ENCODE measurements at regions not wholly inside any gene's neighbourhood (a gene's known extent, or its start where the extent isn't known, plus 50 kb on each side); places are given as distances from the start of the nearest gene placed in this dataset.

DNA sequence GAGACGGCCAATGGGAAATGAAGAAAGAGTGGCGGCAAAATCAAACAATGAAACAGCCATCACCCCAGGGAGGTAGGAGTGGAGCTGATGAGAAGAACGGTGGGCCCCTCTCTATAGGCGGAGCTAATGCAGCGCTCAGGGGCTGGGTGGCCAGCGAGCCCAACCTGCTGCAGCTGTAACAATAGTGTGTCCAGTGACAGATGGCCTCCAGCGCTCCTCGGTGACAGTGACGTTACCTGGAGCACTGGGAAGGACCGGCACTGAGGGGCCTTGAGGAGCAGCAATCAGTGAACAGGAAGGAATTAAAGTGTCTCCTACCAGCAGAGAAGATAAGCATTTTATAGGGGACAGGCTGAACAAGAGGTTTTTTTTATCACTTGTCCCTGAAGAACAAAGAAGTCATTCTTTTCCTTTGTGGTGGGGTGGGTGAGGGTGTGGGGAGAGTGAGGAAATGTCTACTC, 81.6 kb downstream of the FOXA2 start:
- no peaks in the 10 kb centered on the region for H3K36me3 Mint-ChIP-seq (ENCODE audit: insufficient read depth, unreplicated experiment)
- no peaks in the 10 kb centered on the region for H3K27me3 Mint-ChIP-seq (ENCODE audit: insufficient read depth, unreplicated experiment)
- ChIA-PET CTCF (interaction anchor here (0.6 to 1.6 kb wide), 2 partner anchors 10 to 171 kb away, joined by 3 to 4 read pairs; no protein-coding TSS in a partner anchor), POLR2A (no interaction called here)
- no TSS peak for BruUV-seq (replicated peaks)
- H3K27ac Mint-ChIP-seq (ENCODE audit: low read depth, unreplicated experiment): no peak overlapping the region
- no peak overlapping the region for H3K4me3 Mint-ChIP-seq (ENCODE audit: unreplicated experiment)
- H3K4me1 Mint-ChIP-seq (ENCODE audit: insufficient read depth, unreplicated experiment): no peaks in the 10 kb centered on the region
- intact Hi-C loops (cut with micrococcal nuclease): no loop called here
- TF ChIP-seq CTCF (IDR thresholded peaks at IDR 0.05; ENCODE audit: unreplicated experiment): no peak
- no peaks in the 10 kb centered on the region for H3K9me3 Mint-ChIP-seq (ENCODE audit: unreplicated experiment)
- no peak for DNase-seq (ENCODE audit: unreplicated experiment)

DNA sequence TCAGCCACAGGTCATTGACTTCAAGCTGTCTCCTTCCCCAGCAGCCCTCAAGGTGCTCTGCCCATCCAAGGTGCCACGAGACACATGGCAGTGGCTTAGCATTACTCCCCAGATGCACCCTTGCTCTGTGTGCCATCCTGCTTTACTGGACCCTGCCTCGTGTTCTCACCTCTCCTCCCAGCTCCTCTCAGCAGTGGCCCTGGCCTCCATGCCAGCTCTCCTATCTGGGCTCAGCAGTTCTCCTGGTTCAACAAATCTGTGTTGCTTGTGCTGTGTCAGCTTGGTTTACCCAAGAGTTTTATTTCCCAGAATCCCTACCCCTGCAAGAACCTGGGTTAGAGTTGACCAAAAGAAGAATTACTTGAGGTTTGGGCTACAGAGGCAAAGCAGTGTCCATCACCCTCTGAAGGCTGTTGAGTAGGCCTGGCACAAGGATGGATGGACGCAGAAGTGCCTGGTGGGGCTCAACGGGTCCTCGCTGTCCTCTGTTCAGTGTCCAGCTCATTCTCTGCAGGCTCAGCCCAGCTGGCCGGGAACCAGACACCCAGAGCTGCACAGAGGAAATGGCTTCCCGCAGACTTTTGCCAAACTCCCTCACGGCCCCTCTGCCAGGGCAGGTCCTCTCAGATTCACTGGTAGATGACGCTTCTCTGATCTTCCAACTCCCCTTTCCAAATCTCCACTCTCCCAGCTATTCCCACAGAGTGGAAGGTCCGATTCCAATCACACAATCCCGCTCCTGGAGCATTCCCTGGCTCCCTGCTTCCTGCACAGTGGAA, 82.6 kb downstream of the FOXA2 start:
- CTCF ChIA-PET: interaction anchor here (0.8 to 3.7 kb wide), 6 partner anchors 11 to 734 kb away, joined by 3 to 17 read pairs (median 4); no protein-coding TSS in a partner anchor
- no TSS peak for BruUV-seq (replicated peaks)
- no peaks in the 10 kb centered on the region for H3K36me3 Mint-ChIP-seq (ENCODE audit: insufficient read depth, unreplicated experiment)
- H3K27me3 Mint-ChIP-seq (ENCODE audit: insufficient read depth, unreplicated experiment): no peaks in the 10 kb centered on the region
- no peaks in the 10 kb centered on the region for H3K4me1 Mint-ChIP-seq (ENCODE audit: insufficient read depth, unreplicated experiment)
- no peaks in the 10 kb centered on the region for H3K9me3 Mint-ChIP-seq (ENCODE audit: unreplicated experiment)
- intact Hi-C loops (cut with micrococcal nuclease): no loop called here
- no peak overlapping the region for H3K27ac Mint-ChIP-seq (ENCODE audit: low read depth, unreplicated experiment)
- no peak for DNase-seq (ENCODE audit: unreplicated experiment)
- H3K4me3 Mint-ChIP-seq (ENCODE audit: unreplicated experiment): no peak overlapping the region
- TF ChIP-seq CTCF (IDR thresholded peaks at IDR 0.05; ENCODE audit: unreplicated experiment): no peak
- POLR2A ChIA-PET: interaction anchor here (0.5 to 1.7 kb wide), 2 partner anchors 11 to 901 kb away, joined by 4 to 5 read pairs; no protein-coding TSS in a partner anchor

DNA sequence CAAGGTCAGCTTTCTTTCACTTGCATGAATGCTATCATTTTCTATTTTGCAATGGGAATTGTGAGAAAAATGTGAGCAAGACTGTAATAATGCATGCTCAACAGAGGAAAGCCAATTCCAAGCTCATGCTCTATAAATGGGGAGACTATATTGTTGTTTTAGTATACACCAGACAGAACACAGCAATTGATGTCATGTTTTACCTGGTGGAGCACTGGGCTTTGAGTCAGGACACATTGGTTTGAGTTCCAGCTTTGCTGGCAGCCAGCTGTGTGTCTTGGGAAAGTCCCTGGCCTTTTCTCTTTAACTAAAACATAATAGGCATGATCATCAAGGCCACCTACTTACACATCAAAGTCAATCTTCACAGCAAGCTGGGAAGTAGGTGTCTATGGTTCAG, 83.3 kb downstream of the FOXA2 start:
- no peak for TF ChIP-seq CTCF (IDR thresholded peaks at IDR 0.05; ENCODE audit: unreplicated experiment)
- no peaks in the 10 kb centered on the region for H3K9me3 Mint-ChIP-seq (ENCODE audit: unreplicated experiment)
- no peaks in the 10 kb centered on the region for H3K4me1 Mint-ChIP-seq (ENCODE audit: insufficient read depth, unreplicated experiment)
- no peak overlapping the region for H3K4me3 Mint-ChIP-seq (ENCODE audit: unreplicated experiment)
- no TSS peak for BruUV-seq (replicated peaks)
- no peak overlapping the region for H3K27ac Mint-ChIP-seq (ENCODE audit: low read depth, unreplicated experiment)
- H3K27me3 Mint-ChIP-seq (ENCODE audit: insufficient read depth, unreplicated experiment): no peaks in the 10 kb centered on the region
- H3K36me3 Mint-ChIP-seq (ENCODE audit: insufficient read depth, unreplicated experiment): no peaks in the 10 kb centered on the region
- DNase-seq (ENCODE audit: unreplicated experiment): no peak
- ChIA-PET POLR2A (interaction anchor here (1.7 kb wide), 1 partner anchor 12 kb away, joined by 5 read pairs; no protein-coding TSS in a partner anchor), CTCF (interaction anchor here (0.8 to 3.7 kb wide), 6 partner anchors 11 to 734 kb away, joined by 3 to 17 read pairs (median 4); no protein-coding TSS in a partner anchor)
- intact Hi-C loops (cut with micrococcal nuclease): no loop called here

DNA sequence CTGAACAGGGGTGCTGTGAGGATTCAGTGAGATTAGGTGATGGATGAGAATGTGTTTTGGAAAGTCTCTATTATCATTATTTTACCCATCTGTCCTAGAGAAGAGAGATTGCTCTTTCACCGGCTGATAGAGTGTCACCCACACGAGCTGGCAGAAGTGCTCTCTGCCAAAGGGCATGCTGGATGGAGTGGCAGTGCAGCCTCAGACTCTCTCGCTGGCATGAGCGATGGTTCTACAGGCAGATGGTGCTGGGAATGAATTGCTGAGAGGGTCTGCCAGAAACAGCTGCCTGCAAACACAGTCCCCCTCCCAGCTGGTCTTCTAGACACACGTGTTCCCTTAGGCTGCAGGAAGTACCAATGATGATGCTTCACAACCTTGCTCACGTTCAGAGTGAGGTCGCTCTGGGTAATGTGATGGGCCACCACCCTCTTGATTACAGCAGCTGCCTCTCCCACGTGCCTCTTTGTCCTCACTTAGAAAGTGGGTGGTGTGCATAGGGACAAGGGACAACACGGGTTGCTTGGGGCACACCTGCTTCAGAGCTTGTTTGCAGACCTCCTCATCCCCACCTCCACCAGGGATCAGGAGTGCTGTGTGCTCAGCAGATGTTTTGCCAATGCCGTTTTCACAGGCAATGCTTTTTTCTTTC, 84.7 kb downstream of the FOXA2 start:
- Mint-ChIP-seq H3K4me3 (ENCODE audit: unreplicated experiment) (no peak overlapping the region), H3K9me3 (ENCODE audit: unreplicated experiment) (no peaks in the 10 kb centered on the region), H3K4me1 (ENCODE audit: insufficient read depth, unreplicated experiment) (no peaks in the 10 kb centered on the region), H3K36me3 (ENCODE audit: insufficient read depth, unreplicated experiment) (no peaks in the 10 kb centered on the region), H3K27me3 (ENCODE audit: insufficient read depth, unreplicated experiment) (no peaks in the 10 kb centered on the region), H3K27ac (ENCODE audit: low read depth, unreplicated experiment) (no peak overlapping the region)
- CTCF ChIA-PET: interaction anchor here (0.6 to 3.7 kb wide), 4 partner anchors 9 to 971 kb away, joined by 3 to 17 read pairs (median 4); no protein-coding TSS in a partner anchor
- DNase-seq (ENCODE audit: unreplicated experiment): no peak
- TF ChIP-seq CTCF (IDR thresholded peaks at IDR 0.05; ENCODE audit: unreplicated experiment): no peak
- intact Hi-C loops (cut with micrococcal nuclease): no loop called here
- BruUV-seq (replicated peaks): no TSS peak
- POLR2A ChIA-PET: interaction anchor here (0.6 to 1.0 kb wide), 3 partner anchors 47 to 120 kb away, joined by 3 read pairs; no protein-coding TSS in a partner anchor
